Ishikawa (cell line): ENCODE measurements at regions not wholly inside any gene's neighbourhood (a gene's known extent, or its start where the extent isn't known, plus 50 kb on each side); places are given as distances from the start of the nearest gene placed in this dataset.

Source experiments
- CEBPB ChIP-seq: IDR thresholded peaks from 2 replicates; pipeline ENCODE4 v1.6.1; 2012
- CREB1 ChIP-seq: IDR thresholded peaks from 2 replicates; pipeline ENCODE4 v1.6.1; 2012; ENCODE audit warnings: low read depth
- EGR1 ChIP-seq: IDR thresholded peaks from 2 replicates; pipeline ENCODE4 v1.6.1; 2012
- EP300 ChIP-seq: IDR thresholded peaks from 2 replicates; pipeline ENCODE4 v1.6.1; 2012; ENCODE audit warnings: borderline replicate concordance
- NFIC ChIP-seq: IDR thresholded peaks from 2 replicates; pipeline ENCODE4 v1.6.1; 2012
- RAD21 ChIP-seq: IDR thresholded peaks from 2 replicates; pipeline ENCODE4 v1.6.1; 2012; ENCODE audit warnings: low read depth
- TAF1 ChIP-seq: IDR thresholded peaks from 2 replicates; pipeline ENCODE4 v1.6.1; 2012; ENCODE audit warnings: low read depth, mild to moderate bottlenecking
- TCF12 ChIP-seq: IDR thresholded peaks from 2 replicates; pipeline ENCODE4 v1.6.1; 2012; ENCODE audit warnings: low read depth
- TEAD4 ChIP-seq: IDR thresholded peaks from 2 replicates; pipeline ENCODE4 v1.6.1; 2012
- YY1 ChIP-seq: IDR thresholded peaks from 2 replicates; pipeline ENCODE4 v1.6.1; 2012; ENCODE audit warnings: low read depth
- ZBTB7A ChIP-seq: IDR thresholded peaks from 2 replicates; pipeline ENCODE4 v1.6.1; 2012; ENCODE audit warnings: low read depth
- TF ChIP-seq, protein P1 (sequence below): IDR thresholded peaks from 2 replicates; pipeline ENCODE4 v1.6.1; 2012; ENCODE audit warnings: low read depth, mild to moderate bottlenecking
- TF ChIP-seq, protein P2 (sequence below): IDR thresholded peaks from 2 replicates; pipeline ENCODE4 v1.6.1; 2012
- TF ChIP-seq, protein P3 (sequence below): IDR thresholded peaks from 2 replicates; pipeline ENCODE4 v1.6.1; 2012

DNA sequence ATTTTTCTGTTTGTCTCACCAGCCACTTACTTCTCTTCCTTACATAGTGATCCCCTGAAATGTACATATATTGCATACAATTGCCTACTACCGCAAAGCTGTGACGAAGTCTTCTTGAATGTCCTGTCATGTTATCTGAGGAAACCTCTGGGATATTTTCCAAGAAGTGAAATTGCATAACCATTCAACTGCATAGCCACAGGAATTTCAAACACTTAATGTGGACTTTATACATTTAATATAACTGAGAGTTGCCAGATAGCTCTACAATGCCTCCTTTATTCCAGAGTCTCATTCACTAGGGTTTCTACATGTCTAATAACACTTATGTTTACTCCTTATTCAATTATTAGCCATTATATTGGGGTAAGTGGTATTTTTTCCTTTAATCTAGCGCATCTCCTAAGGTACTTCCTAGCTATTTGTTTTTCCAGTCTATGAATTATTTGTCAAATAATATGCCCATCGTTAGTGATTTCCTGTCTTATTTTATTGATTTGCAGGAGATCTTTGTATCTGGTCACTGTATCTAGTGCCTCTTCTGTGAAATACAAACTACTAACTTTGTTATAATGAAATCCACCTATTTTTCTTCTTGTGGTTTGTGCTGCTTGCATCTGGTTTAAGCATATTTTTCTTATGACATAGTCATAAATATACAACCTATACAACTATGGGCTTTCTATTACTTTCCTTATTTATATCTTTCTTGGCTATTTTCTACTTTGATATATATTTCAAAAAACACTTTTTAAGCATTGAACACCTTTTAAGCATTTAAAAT is 69.2 kb upstream of the GRID2 start:
- TF ChIP-seq, protein P1, sequence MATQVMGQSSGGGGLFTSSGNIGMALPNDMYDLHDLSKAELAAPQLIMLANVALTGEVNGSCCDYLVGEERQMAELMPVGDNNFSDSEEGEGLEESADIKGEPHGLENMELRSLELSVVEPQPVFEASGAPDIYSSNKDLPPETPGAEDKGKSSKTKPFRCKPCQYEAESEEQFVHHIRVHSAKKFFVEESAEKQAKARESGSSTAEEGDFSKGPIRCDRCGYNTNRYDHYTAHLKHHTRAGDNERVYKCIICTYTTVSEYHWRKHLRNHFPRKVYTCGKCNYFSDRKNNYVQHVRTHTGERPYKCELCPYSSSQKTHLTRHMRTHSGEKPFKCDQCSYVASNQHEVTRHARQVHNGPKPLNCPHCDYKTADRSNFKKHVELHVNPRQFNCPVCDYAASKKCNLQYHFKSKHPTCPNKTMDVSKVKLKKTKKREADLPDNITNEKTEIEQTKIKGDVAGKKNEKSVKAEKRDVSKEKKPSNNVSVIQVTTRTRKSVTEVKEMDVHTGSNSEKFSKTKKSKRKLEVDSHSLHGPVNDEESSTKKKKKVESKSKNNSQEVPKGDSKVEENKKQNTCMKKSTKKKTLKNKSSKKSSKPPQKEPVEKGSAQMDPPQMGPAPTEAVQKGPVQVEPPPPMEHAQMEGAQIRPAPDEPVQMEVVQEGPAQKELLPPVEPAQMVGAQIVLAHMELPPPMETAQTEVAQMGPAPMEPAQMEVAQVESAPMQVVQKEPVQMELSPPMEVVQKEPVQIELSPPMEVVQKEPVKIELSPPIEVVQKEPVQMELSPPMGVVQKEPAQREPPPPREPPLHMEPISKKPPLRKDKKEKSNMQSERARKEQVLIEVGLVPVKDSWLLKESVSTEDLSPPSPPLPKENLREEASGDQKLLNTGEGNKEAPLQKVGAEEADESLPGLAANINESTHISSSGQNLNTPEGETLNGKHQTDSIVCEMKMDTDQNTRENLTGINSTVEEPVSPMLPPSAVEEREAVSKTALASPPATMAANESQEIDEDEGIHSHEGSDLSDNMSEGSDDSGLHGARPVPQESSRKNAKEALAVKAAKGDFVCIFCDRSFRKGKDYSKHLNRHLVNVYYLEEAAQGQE, result no peak
- no peak for TF ChIP-seq ZBTB7A
- peak; percentile 58; the same call in 1 of the 2 replicates for TF ChIP-seq CREB1
- TF ChIP-seq EP300, result peak; percentile 82
- TF ChIP-seq, protein P2, sequence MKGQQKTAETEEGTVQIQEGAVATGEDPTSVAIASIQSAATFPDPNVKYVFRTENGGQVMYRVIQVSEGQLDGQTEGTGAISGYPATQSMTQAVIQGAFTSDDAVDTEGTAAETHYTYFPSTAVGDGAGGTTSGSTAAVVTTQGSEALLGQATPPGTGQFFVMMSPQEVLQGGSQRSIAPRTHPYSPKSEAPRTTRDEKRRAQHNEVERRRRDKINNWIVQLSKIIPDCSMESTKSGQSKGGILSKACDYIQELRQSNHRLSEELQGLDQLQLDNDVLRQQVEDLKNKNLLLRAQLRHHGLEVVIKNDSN, result 0 out of 2 replicates have a peak, but pooled peaks have one; percentile 3
- peak; percentile 97 for TF ChIP-seq CEBPB
- no peak for TF ChIP-seq YY1
- TF ChIP-seq NFIC, result peak; percentile 90
- TF ChIP-seq, protein P3, sequence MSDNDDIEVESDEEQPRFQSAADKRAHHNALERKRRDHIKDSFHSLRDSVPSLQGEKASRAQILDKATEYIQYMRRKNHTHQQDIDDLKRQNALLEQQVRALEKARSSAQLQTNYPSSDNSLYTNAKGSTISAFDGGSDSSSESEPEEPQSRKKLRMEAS, result no peak
- 0 out of 2 replicates have a peak, but pooled peaks have one; percentile 6 for TF ChIP-seq RAD21
- no peak for TF ChIP-seq EGR1
- TF ChIP-seq TCF12, result peak; percentile 75
- peak; percentile 92 for TF ChIP-seq TEAD4
- TF ChIP-seq TAF1, result no peak
